DND-41 (cell line): ENCODE measurements at regions not wholly inside any gene's neighbourhood (a gene's known extent, or its start where the extent isn't known, plus 50 kb on each side); places are given as distances from the start of the nearest gene placed in this dataset.

Source experiments
- ATAC-seq: fragments of 200-7000 bp; cut with Tn5 transposase; 3 replicates; pipeline ENCODE4 v1.9.1; 2021; ENCODE audit warnings: low read depth; ENCODE audit not compliant: insufficient read depth
- DNase-seq: peaks from one replicate; pipeline ENCODE4 v3.0.0-alpha.2; 2020
- H2AFZ ChIP-seq: 2 replicates; pipeline ENCODE4 v1.6.0; 2012; ENCODE audit warnings: low read depth, low read length
- H3K27ac ChIP-seq: 2 replicates; pipeline ENCODE4 v1.5.1; 2012; ENCODE audit warnings: low read length, inconsistent platforms
- H3K27me3 ChIP-seq: fragments of 200-600 bp; sonication (generic); 2 replicates; pipeline ENCODE4 v1.6.0; 2012; ENCODE audit warnings: low read length, mild to moderate bottlenecking, inconsistent platforms; ENCODE audit not compliant: insufficient read depth, poor library complexity
- H3K36me3 ChIP-seq: 2 replicates; pipeline ENCODE4 v1.5.1; 2012; ENCODE audit warnings: low read length, inconsistent platforms; ENCODE audit not compliant: insufficient read depth
- H3K4me1 ChIP-seq: 2 replicates; pipeline ENCODE4 v1.5.1; 2012; ENCODE audit warnings: mild to moderate bottlenecking, low read length; ENCODE audit not compliant: insufficient read depth
- H3K4me2 ChIP-seq: 2 replicates; pipeline ENCODE4 v1.6.0; 2012; ENCODE audit warnings: mild to moderate bottlenecking, moderate library complexity, low read length, inconsistent platforms; ENCODE audit not compliant: insufficient read depth
- H3K4me3 ChIP-seq, 2 experiments: fragments of 200-600 bp in 1 of 2; shearing (Covaris generic) in 1 of 2; 2 replicates each; pipeline ENCODE4 v1.5.1; 2012 to 2016; ENCODE audit warnings: inconsistent platforms in 2 of 2, low read length in 2 of 2, mild to moderate bottlenecking in 2 of 2, low read depth in 1 of 2, moderate library complexity in 1 of 2
- H3K79me2 ChIP-seq: 2 replicates; pipeline ENCODE4 v1.6.0; 2012; ENCODE audit warnings: low read length, inconsistent platforms; ENCODE audit not compliant: insufficient read depth
- H3K9ac ChIP-seq: 2 replicates; pipeline ENCODE4 v1.6.0; 2012; ENCODE audit warnings: low read depth, mild to moderate bottlenecking, inconsistent platforms, low read length, moderate library complexity
- H3K9me3 ChIP-seq: 2 replicates; pipeline ENCODE4 v1.5.1; 2012; ENCODE audit warnings: low read length, moderate library complexity, mild to moderate bottlenecking, inconsistent platforms; ENCODE audit not compliant: insufficient read depth, severe bottlenecking
- H4K20me1 ChIP-seq: 2 replicates; pipeline ENCODE4 v1.6.0; 2012; ENCODE audit warnings: low read length; ENCODE audit not compliant: insufficient read depth
- EZH2 ChIP-seq: IDR thresholded peaks from 3 replicates; pipeline ENCODE4 v1.6.1; 2012; ENCODE audit warnings: borderline replicate concordance, low read depth, mild to moderate bottlenecking, moderate library complexity, low read length, inconsistent platforms; ENCODE audit not compliant: severe bottlenecking
- TF ChIP-seq, protein P1 (sequence below): IDR thresholded peaks from 2 replicates; pipeline ENCODE4 v1.5.1; 2012; ENCODE audit warnings: borderline replicate concordance, low read length, moderate library complexity, mild to moderate bottlenecking; ENCODE audit not compliant: poor library complexity, severe bottlenecking; ENCODE audit errors: extremely low read depth

DNA sequence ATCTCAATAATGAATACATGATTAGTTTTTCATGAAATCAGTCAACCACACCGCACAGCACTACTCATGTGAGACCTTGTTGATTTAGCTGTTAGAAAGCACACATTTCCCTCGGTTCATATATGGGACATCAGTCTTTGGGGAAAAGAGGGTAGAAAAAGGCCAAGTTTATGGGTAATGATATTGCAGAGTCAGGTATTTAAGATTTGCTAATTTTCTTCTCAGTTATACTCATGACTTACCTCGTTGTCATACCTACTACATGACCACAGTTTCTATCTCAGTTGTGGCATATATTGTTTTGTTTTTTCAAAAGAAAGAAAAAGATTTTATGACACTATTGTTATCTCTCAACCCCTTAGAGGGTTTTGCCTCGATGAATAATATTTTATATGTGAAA, 165.6 kb downstream of the POU4F1 start:
- no peaks in the 10 kb centered on the region for H4K20me1 ChIP-seq
- TF ChIP-seq EZH2, result no peak
- TF ChIP-seq, protein P1, sequence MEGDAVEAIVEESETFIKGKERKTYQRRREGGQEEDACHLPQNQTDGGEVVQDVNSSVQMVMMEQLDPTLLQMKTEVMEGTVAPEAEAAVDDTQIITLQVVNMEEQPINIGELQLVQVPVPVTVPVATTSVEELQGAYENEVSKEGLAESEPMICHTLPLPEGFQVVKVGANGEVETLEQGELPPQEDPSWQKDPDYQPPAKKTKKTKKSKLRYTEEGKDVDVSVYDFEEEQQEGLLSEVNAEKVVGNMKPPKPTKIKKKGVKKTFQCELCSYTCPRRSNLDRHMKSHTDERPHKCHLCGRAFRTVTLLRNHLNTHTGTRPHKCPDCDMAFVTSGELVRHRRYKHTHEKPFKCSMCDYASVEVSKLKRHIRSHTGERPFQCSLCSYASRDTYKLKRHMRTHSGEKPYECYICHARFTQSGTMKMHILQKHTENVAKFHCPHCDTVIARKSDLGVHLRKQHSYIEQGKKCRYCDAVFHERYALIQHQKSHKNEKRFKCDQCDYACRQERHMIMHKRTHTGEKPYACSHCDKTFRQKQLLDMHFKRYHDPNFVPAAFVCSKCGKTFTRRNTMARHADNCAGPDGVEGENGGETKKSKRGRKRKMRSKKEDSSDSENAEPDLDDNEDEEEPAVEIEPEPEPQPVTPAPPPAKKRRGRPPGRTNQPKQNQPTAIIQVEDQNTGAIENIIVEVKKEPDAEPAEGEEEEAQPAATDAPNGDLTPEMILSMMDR, result no peak
- H2AFZ ChIP-seq, result no peak overlapping the region
- H3K4me1 ChIP-seq, result no peaks in the 10 kb centered on the region
- no peaks in the 10 kb centered on the region for H3K27me3 ChIP-seq
- H3K4me3 ChIP-seq, result no peak overlapping the region
- H3K36me3 ChIP-seq, result no peaks in the 10 kb centered on the region
- H3K9ac ChIP-seq, result no peak overlapping the region
- H3K9me3 ChIP-seq, result no peaks in the 10 kb centered on the region
- no peak for ATAC-seq
- H3K79me2 ChIP-seq, result no peaks in the 10 kb centered on the region
- no peak overlapping the region for H3K27ac ChIP-seq
- DNase-seq, result no peak
- H3K4me2 ChIP-seq, result no peak overlapping the region

DNA sequence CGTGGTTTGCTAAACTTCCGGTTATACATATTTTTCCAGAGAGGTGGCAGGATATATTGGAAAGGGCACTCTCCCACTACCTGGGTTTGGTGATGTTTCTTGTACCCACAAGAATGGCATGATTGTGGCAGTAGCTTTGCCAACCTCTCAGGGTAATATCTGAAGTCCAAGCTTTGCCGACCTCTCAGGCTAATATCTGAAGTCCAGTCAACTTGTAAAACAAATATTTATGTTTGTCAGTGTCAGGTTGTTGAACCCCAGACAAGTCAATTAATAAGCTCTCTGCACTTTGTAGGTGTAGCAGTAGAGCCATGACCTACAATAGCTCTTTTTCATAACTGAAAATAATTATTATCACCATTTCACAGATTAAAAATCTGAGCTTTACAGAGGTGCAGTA, 167.0 kb downstream of the POU4F1 start:
- Histone ChIP-seq H3K27ac (no peak overlapping the region), H3K9ac (no peak overlapping the region), H3K36me3 (no peaks in the 10 kb centered on the region), H3K79me2 (no peaks in the 10 kb centered on the region), H3K4me3 (no peak overlapping the region), H3K4me1 (no peaks in the 10 kb centered on the region), H3K4me2 (no peak overlapping the region), H3K9me3 (no peaks in the 10 kb centered on the region), H3K27me3 (no peaks in the 10 kb centered on the region), H4K20me1 (no peaks in the 10 kb centered on the region), H2AFZ (no peak overlapping the region)
- no peak for ATAC-seq
- TF ChIP-seq, protein P1, result no peak
- TF ChIP-seq EZH2, result no peak
- DNase-seq, result no peak

DNA sequence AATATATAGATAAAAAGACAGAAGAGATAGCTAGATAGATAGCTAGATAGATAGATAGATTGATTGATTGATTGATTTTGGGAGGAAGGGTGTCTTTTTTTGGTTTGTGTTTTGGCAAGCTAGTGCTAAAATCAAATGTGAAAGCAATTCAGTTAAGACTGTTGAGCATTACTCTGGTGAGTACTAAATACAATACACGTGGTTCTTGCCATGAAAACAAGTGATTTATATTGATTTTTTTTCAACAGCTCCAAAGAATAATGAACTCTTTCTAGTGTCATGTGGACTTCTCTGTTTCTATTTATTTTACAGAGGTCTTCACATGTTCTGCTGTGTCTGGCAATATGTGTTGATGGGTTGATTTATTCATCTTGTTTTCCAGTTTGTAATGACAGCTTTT, 172.0 kb downstream of the POU4F1 start:
- Histone ChIP-seq H3K9ac (no peak overlapping the region), H3K36me3 (no peaks in the 10 kb centered on the region), H3K9me3 (no peaks in the 10 kb centered on the region), H3K27me3 (no peaks in the 10 kb centered on the region), H3K79me2 (no peaks in the 10 kb centered on the region), H4K20me1 (no peaks in the 10 kb centered on the region), H3K27ac (no peak overlapping the region), H3K4me2 (no peak overlapping the region), H3K4me1 (no peaks in the 10 kb centered on the region), H2AFZ (no peak overlapping the region), H3K4me3 (no peak overlapping the region)
- no peak for TF ChIP-seq EZH2
- TF ChIP-seq, protein P1, result no peak
- no peak for ATAC-seq
- no peak for DNase-seq

DNA sequence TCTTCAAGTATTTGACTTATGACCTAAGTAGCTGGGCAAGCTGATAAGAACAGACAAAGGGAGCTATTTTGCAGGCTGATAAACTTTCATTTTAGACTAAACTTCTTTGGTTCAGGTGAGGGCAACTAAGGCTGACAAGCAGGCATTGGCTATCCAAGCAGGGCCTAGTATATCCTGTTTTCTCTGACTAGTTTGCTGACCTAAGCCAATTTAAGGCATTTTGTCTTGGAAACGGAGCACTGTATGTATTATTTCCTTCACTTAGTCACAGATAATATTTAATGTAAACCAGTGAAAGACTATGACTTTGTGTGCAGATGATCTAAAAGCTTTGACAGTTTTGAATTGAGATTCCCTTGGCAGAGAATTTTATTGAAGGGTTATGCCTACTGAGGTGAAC, 172.5 kb downstream of the POU4F1 start:
- no peaks in the 10 kb centered on the region for H3K79me2 ChIP-seq
- DNase-seq (no peak), ATAC-seq (no peak)
- H3K36me3 ChIP-seq, result no peaks in the 10 kb centered on the region
- no peak overlapping the region for H3K9ac ChIP-seq
- H2AFZ ChIP-seq, result no peak overlapping the region
- H3K27me3 ChIP-seq, result no peaks in the 10 kb centered on the region
- H3K9me3 ChIP-seq, result no peaks in the 10 kb centered on the region
- TF ChIP-seq EZH2, result no peak
- TF ChIP-seq, protein P1, result no peak
- no peaks in the 10 kb centered on the region for H3K4me1 ChIP-seq
- H3K4me3 ChIP-seq, result no peak overlapping the region
- H3K27ac ChIP-seq, result no peak overlapping the region
- H3K4me2 ChIP-seq, result no peak overlapping the region
- no peaks in the 10 kb centered on the region for H4K20me1 ChIP-seq
